Endodermal cell (in vitro differentiated cells): ENCODE measurements at regions not wholly inside any gene's neighbourhood (a gene's known extent, or its start where the extent isn't known, plus 50 kb on each side); places are given as distances from the start of the nearest gene placed in this dataset.

ENCODE experiments used
- DNase-seq: peaks from one replicate; pipeline ENCODE4 v3.0.0-alpha.2; 2017
- H3K27ac ChIP-seq: 2 replicates; pipeline ENCODE4 v1.5.1; 2013; ENCODE audit warnings: mild to moderate bottlenecking, low read depth, low read length, moderate library complexity
- H3K27me3 ChIP-seq: 2 replicates; pipeline ENCODE4 v1.6.1; 2013; ENCODE audit warnings: mild to moderate bottlenecking, low read length, moderate library complexity; ENCODE audit not compliant: insufficient read depth, control insufficient read depth, poor library complexity, severe bottlenecking
- H3K36me3 ChIP-seq: 2 replicates; pipeline ENCODE4 v1.7.0; 2013; ENCODE audit warnings: mild to moderate bottlenecking, low read length, moderate library complexity; ENCODE audit not compliant: control insufficient read depth, insufficient read depth
- H3K4me1 ChIP-seq: one replicate; pipeline ENCODE4 v1.7.0; 2013; ENCODE audit warnings: low read length; ENCODE audit not compliant: control insufficient read depth, insufficient read depth
- H3K4me3 ChIP-seq: 2 replicates; pipeline ENCODE4 v1.5.1; 2013; ENCODE audit warnings: mild to moderate bottlenecking, low read length, moderate library complexity
- H3K9ac ChIP-seq: 2 replicates; pipeline ENCODE4 v1.6.1; 2013; ENCODE audit warnings: mild to moderate bottlenecking, low read length, moderate library complexity; ENCODE audit not compliant: poor library complexity, severe bottlenecking; ENCODE audit errors: extremely low read depth
- H3K9me3 ChIP-seq: 2 replicates; pipeline ENCODE4 v1.6.1; 2013; ENCODE audit warnings: mild to moderate bottlenecking, low read length, moderate library complexity; ENCODE audit not compliant: control insufficient read depth
- H3K27ac Mint-ChIP-seq: 2 replicates; pipeline ENCODE4 v1.8.0; 2020; ENCODE audit warnings: mixed read lengths
- H3K27me3 Mint-ChIP-seq: 2 replicates; pipeline ENCODE4 v1.8.0; 2021; ENCODE audit warnings: mild to moderate bottlenecking, mixed read lengths; ENCODE audit not compliant: insufficient read depth
- H3K36me3 Mint-ChIP-seq: 2 replicates; pipeline ENCODE4 v1.8.0; 2020; ENCODE audit warnings: low read depth, mixed read lengths
- H3K4me1 Mint-ChIP-seq: 2 replicates; pipeline ENCODE4 v1.8.0; 2020; ENCODE audit warnings: mixed read lengths
- H3K4me3 Mint-ChIP-seq: 2 replicates; pipeline ENCODE4 v1.8.0; 2020; ENCODE audit warnings: mild to moderate bottlenecking, moderate library complexity, mixed read lengths
- H3K9me3 Mint-ChIP-seq: 2 replicates; pipeline ENCODE4 v1.8.0; 2020; ENCODE audit warnings: mild to moderate bottlenecking, mixed read lengths
- CTCF ChIP-seq: fragments of 200-600 bp; sonication (generic); conservative IDR thresholded peaks from 2 replicates; pipeline ENCODE4 v1.5.0; 2021; ENCODE audit warnings: antibody characterized with exemption, mild to moderate bottlenecking
- WGBS, 2 experiments: methylation state at CpG; one replicate each; pipeline versions ENCODE4 v1.1.5 to v1.1.7; 2013; ENCODE audit warnings: missing lambda C conversion rate in 2 of 2, mixed read lengths in 1 of 2; ENCODE audit not compliant: insufficient coverage in 1 of 2, insufficient read length in 1 of 2; 5-methylcytosine and 5-hydroxymethylcytosine counted together

GRCh38 chr7:16998481-16999051 lies 116.8 kb upstream of the AGR3 start:
- Histone ChIP-seq H3K4me3 (no peak overlapping the region), H3K27ac (no peak overlapping the region), H3K4me1 (peaks cover 3% of the 10 kb centered on the region), H3K9me3 (peaks cover 35% of the 10 kb centered on the region), H3K36me3 (no peaks in the 10 kb centered on the region), H3K9ac (no peak overlapping the region), H3K27me3 (peaks cover 67% of the 10 kb centered on the region)
- Mint-ChIP-seq H3K4me3 (no peak overlapping the region), H3K9me3 (peaks cover 28% of the 10 kb centered on the region), H3K4me1 (no peaks in the 10 kb centered on the region), H3K36me3 (no peaks in the 10 kb centered on the region), H3K27me3 (peaks cover 88% of the 10 kb centered on the region), H3K27ac (no peak overlapping the region)
- WGBS, 2 experiments: 32% methylated on average over 1 of the region's 1 CpG; no CpG with 5 or more reads in 1 of the 2 experiments
- DNase-seq: no peak
- no peak for TF ChIP-seq CTCF

GRCh38 chr7:16999541-17000267 lies 117.9 kb upstream of the AGR3 start:
- H3K27ac Mint-ChIP-seq: no peak overlapping the region
- Histone ChIP-seq H3K4me3 (no peak overlapping the region), H3K36me3 (no peaks in the 10 kb centered on the region), H3K9me3 (peaks cover 40% of the 10 kb centered on the region), H3K4me1 (peaks cover 3% of the 10 kb centered on the region), H3K9ac (no peak overlapping the region), H3K27ac (no peak overlapping the region), H3K27me3 (peaks cover 65% of the 10 kb centered on the region)
- H3K4me3 Mint-ChIP-seq: no peak overlapping the region
- TF ChIP-seq CTCF: no peak
- peaks cover 39% of the 10 kb centered on the region for H3K9me3 Mint-ChIP-seq
- H3K27me3 Mint-ChIP-seq: peaks cover 85% of the 10 kb centered on the region
- no peak for DNase-seq
- WGBS, 2 experiments: 83% methylated on average over 1 of the region's 1 CpG; no CpG with 5 or more reads in 1 of the 2 experiments
- H3K36me3 Mint-ChIP-seq: no peaks in the 10 kb centered on the region
- no peaks in the 10 kb centered on the region for H3K4me1 Mint-ChIP-seq

GRCh38 chr7:17005271-17005670 lies 123.5 kb upstream of the AGR3 start:
- peaks cover 3% of the 10 kb centered on the region for H3K4me1 Mint-ChIP-seq
- peaks cover 18% of the 10 kb centered on the region for H3K27me3 ChIP-seq
- H3K9me3 ChIP-seq: peaks cover 12% of the 10 kb centered on the region
- H3K36me3 ChIP-seq: no peaks in the 10 kb centered on the region
- H3K36me3 Mint-ChIP-seq: no peaks in the 10 kb centered on the region
- no peak for DNase-seq
- H3K27me3 Mint-ChIP-seq: peaks cover 52% of the 10 kb centered on the region
- H3K4me1 ChIP-seq: no peaks in the 10 kb centered on the region
- H3K27ac Mint-ChIP-seq: no peak overlapping the region
- peaks cover 23% of the 10 kb centered on the region for H3K9me3 Mint-ChIP-seq
- WGBS, 2 experiments: 91 to 100% methylated on average over 1 to 4 of the region's 4 CpGs
- no peak overlapping the region for H3K4me3 ChIP-seq
- no peak overlapping the region for H3K4me3 Mint-ChIP-seq
- no peak overlapping the region for H3K9ac ChIP-seq
- no peak for TF ChIP-seq CTCF
- no peak overlapping the region for H3K27ac ChIP-seq
